HEK293 (cell line): ENCODE measurements at regions not wholly inside any gene's neighbourhood (a gene's known extent, or its start where the extent isn't known, plus 50 kb on each side); places are given as distances from the start of the nearest gene placed in this dataset.

Source experiments
- GLIS2 ChIP-seq: fragments of 450-650 bp; formaldehyde crosslinking; IDR thresholded peaks from 2 replicates; pipeline ENCODE4 v1.5.1; 2016; ENCODE audit warnings: missing biosample characterization, missing genetic modification characterization
- PRDM1 ChIP-seq: fragments of 450-650 bp; formaldehyde crosslinking; IDR thresholded peaks from 2 replicates; pipeline ENCODE4; 2016; ENCODE audit warnings: missing biosample characterization, missing genetic modification characterization
- YY1 ChIP-seq: fragments of 450-650 bp; formaldehyde crosslinking; IDR thresholded peaks from 2 replicates; pipeline ENCODE4 v1.5.1; 2018; ENCODE audit warnings: missing biosample characterization, missing genetic modification characterization
- ZBTB21 ChIP-seq: fragments of 450-650 bp; formaldehyde crosslinking; IDR thresholded peaks from 2 replicates; pipeline ENCODE4 v1.5.1; 2017; ENCODE audit warnings: missing biosample characterization, missing genetic modification characterization
- ZNF157 ChIP-seq: fragments of 450-650 bp; formaldehyde crosslinking; IDR thresholded peaks from 2 replicates; pipeline ENCODE4 v1.5.1; 2016; ENCODE audit warnings: missing biosample characterization, missing genetic modification characterization
- ZNF16 ChIP-seq: fragments of 450-650 bp; formaldehyde crosslinking; IDR thresholded peaks from 2 replicates; pipeline ENCODE4 v1.5.1; 2016; ENCODE audit warnings: low read depth, missing biosample characterization, missing genetic modification characterization
- ZNF274 ChIP-seq, 2 experiments: fragments of 200-500 bp in 1 of 2; fragments of 450-650 bp in 1 of 2; sonication (Bioruptor generic) in 1 of 2; formaldehyde crosslinking in 1 of 2; IDR thresholded peaks; 2 replicates each; pipeline versions ENCODE4 v1.5.1 to v1.6.1; 2014 to 2016; ENCODE audit warnings: borderline replicate concordance in 1 of 2, inconsistent platforms in 1 of 2, low read length in 1 of 2, missing biosample characterization in 1 of 2, missing genetic modification characterization in 1 of 2
- ZNF433 ChIP-seq: fragments of 450-650 bp; formaldehyde crosslinking; IDR thresholded peaks from 2 replicates; pipeline ENCODE4 v1.5.1; 2016; ENCODE audit warnings: missing biosample characterization, missing genetic modification characterization, low read depth
- ZNF501 ChIP-seq: fragments of 450-650 bp; formaldehyde crosslinking; IDR thresholded peaks from 2 replicates; pipeline ENCODE4 v1.5.1; 2016; ENCODE audit warnings: missing biosample characterization, missing genetic modification characterization
- ZNF654 ChIP-seq: fragments of 450-650 bp; formaldehyde crosslinking; IDR thresholded peaks from 2 replicates; pipeline ENCODE4 v1.5.1; 2016; ENCODE audit warnings: low read depth, missing biosample characterization, missing genetic modification characterization
- ZNF658 ChIP-seq: fragments of 450-650 bp; formaldehyde crosslinking; IDR thresholded peaks from 2 replicates; pipeline ENCODE4; 2016; ENCODE audit warnings: missing biosample characterization, missing genetic modification characterization
- TF ChIP-seq, protein P1 (sequence below): fragments of 450-650 bp; formaldehyde crosslinking; IDR thresholded peaks from 2 replicates; pipeline ENCODE4 v1.5.1; 2016; ENCODE audit warnings: missing biosample characterization, missing genetic modification characterization
- TF ChIP-seq, protein P2 (sequence below): fragments of 450-650 bp; formaldehyde crosslinking; IDR thresholded peaks from 2 replicates; pipeline ENCODE4 v1.5.1; 2016; ENCODE audit warnings: missing biosample characterization, missing genetic modification characterization, borderline replicate concordance

DNA sequence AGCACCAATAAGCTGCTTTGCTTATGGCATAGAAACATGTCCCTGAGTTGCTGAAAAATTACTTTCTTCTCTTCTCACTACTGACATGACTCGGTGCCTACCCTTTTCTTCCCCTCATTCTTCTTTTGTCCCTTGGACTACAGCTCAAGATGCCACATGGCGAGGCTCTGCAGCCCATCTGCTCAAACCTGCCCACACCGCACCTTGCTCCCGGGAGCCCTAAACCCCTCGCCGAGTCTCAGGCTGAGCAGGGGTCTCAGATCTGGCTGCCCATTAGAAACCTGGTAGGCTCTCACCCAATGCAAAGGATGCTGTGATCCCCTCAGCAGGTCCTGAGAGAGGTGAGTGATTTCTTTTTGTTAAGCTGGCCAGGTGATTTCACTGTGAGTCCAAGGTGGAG lies 251.7 kb upstream of the IRX1 start:
- TF ChIP-seq, protein P1, sequence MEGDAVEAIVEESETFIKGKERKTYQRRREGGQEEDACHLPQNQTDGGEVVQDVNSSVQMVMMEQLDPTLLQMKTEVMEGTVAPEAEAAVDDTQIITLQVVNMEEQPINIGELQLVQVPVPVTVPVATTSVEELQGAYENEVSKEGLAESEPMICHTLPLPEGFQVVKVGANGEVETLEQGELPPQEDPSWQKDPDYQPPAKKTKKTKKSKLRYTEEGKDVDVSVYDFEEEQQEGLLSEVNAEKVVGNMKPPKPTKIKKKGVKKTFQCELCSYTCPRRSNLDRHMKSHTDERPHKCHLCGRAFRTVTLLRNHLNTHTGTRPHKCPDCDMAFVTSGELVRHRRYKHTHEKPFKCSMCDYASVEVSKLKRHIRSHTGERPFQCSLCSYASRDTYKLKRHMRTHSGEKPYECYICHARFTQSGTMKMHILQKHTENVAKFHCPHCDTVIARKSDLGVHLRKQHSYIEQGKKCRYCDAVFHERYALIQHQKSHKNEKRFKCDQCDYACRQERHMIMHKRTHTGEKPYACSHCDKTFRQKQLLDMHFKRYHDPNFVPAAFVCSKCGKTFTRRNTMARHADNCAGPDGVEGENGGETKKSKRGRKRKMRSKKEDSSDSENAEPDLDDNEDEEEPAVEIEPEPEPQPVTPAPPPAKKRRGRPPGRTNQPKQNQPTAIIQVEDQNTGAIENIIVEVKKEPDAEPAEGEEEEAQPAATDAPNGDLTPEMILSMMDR (tag by site-specific recombination), result no peak
- no peak for TF ChIP-seq YY1 (tag by site-specific recombination)
- no peak for TF ChIP-seq GLIS2
- TF ChIP-seq ZNF16 (tag by site-specific recombination), result no peak
- no peak for TF ChIP-seq ZNF274 (IDR thresholded peaks at IDR 0.05; ENCODE audit: low read length)
- TF ChIP-seq ZNF274 (tag by site-specific recombination; IDR thresholded peaks at IDR 0.05; ENCODE audit: borderline replicate concordance), result no peak
- no peak for TF ChIP-seq ZNF501 (tag by site-specific recombination)
- no peak for TF ChIP-seq ZNF654
- no peak for TF ChIP-seq ZNF433 (tag by site-specific recombination)
- TF ChIP-seq ZNF157 (tag by site-specific recombination), result no peak
- no peak for TF ChIP-seq ZNF658
- TF ChIP-seq, protein P2, sequence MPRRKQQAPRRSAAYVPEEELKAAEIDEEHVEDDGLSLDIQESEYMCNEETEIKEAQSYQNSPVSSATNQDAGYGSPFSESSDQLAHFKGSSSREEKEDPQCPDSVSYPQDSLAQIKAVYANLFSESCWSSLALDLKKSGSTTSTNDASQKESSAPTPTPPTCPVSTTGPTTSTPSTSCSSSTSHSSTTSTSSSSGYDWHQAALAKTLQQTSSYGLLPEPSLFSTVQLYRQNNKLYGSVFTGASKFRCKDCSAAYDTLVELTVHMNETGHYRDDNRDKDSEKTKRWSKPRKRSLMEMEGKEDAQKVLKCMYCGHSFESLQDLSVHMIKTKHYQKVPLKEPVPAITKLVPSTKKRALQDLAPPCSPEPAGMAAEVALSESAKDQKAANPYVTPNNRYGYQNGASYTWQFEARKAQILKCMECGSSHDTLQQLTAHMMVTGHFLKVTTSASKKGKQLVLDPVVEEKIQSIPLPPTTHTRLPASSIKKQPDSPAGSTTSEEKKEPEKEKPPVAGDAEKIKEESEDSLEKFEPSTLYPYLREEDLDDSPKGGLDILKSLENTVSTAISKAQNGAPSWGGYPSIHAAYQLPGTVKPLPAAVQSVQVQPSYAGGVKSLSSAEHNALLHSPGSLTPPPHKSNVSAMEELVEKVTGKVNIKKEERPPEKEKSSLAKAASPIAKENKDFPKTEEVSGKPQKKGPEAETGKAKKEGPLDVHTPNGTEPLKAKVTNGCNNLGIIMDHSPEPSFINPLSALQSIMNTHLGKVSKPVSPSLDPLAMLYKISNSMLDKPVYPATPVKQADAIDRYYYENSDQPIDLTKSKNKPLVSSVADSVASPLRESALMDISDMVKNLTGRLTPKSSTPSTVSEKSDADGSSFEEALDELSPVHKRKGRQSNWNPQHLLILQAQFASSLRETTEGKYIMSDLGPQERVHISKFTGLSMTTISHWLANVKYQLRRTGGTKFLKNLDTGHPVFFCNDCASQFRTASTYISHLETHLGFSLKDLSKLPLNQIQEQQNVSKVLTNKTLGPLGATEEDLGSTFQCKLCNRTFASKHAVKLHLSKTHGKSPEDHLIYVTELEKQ (tag by site-specific recombination), result no peak
- no peak for TF ChIP-seq PRDM1 (tag by site-specific recombination)
- no peak for TF ChIP-seq ZBTB21 (tag by site-specific recombination)
